ENCODE measurements at regions not wholly inside any gene's neighbourhood (a gene's known extent, or its start where the extent isn't known, plus 50 kb on each side); places are given as distances from the start of the nearest gene placed in this dataset.

DNA sequence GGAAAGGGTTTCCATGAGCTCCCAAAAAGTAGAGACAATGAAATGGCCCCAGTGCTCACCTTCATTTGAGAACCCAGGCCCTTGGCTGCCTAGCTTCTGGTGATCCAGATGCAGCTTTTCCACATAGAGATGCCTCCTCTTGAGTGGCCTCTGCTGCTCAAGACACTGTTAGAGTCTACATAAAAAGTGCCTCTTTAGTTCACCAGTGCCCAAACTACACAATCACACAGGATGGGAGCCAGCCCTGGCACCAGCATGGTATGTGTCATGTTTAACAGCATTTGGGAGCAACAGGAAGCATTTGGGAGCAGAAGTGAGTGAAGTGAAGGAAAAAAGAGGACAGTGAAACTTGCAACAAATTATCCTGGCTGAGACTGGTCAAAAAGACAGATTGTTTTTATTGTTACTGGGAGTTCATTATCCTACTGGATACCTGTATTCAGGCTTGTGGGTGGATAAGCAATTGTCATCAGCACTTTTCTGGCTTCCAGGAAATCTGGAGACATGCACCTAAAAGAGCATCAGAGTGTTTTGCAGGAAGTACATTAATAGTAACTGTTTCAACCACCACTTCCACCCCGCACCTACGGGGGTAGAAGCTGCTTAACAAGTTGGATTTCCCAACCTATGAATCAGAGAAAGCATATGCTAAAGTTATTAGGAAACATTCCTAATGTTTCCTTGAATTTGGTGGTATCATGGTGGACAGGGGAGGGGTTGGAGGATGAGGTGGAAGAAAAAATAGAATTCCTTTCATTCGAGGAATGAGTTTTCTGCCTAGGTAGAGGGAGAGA lies 416.2 kb downstream of the IGSF11 start:
- H3K4me3 Mint-ChIP-seq, result no peak overlapping the region
- peaks cover 2% of the 10 kb centered on the region for H3K9me3 Mint-ChIP-seq
- H3K27ac Mint-ChIP-seq, result no peak overlapping the region
- TF ChIP-seq, protein P1, sequence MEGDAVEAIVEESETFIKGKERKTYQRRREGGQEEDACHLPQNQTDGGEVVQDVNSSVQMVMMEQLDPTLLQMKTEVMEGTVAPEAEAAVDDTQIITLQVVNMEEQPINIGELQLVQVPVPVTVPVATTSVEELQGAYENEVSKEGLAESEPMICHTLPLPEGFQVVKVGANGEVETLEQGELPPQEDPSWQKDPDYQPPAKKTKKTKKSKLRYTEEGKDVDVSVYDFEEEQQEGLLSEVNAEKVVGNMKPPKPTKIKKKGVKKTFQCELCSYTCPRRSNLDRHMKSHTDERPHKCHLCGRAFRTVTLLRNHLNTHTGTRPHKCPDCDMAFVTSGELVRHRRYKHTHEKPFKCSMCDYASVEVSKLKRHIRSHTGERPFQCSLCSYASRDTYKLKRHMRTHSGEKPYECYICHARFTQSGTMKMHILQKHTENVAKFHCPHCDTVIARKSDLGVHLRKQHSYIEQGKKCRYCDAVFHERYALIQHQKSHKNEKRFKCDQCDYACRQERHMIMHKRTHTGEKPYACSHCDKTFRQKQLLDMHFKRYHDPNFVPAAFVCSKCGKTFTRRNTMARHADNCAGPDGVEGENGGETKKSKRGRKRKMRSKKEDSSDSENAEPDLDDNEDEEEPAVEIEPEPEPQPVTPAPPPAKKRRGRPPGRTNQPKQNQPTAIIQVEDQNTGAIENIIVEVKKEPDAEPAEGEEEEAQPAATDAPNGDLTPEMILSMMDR (IDR thresholded peaks at IDR 0.05), result no peak
- no peaks in the 10 kb centered on the region for H3K36me3 Mint-ChIP-seq (ENCODE audit: low read depth)
- H3K27me3 Mint-ChIP-seq (ENCODE audit: low read depth, poor library complexity), result no peaks in the 10 kb centered on the region
- DNase-seq, result no peak
- no peaks in the 10 kb centered on the region for H3K4me1 Mint-ChIP-seq

DNA sequence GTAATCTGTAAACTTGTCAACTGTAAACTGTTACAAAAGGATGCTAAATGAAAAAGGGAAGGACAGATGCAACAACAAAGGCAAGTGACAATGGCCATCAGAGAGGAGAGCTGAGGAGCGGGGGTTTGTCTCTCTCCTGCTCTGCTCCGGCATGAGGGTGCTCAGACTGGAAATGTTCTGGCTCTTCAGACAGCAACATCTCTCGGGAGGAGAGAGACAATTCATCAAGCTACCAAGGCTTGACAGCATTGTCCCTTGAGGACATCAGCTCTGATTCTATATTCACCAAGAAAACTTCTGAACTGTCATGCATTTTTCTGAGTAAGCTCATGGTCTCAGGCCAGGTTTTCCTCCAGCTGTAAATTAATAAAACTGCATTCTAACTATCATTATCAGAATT lies 408.2 kb downstream of the IGSF11 start:
- Mint-ChIP-seq H3K9me3 (peaks cover 4% of the 10 kb centered on the region), H3K27me3 (ENCODE audit: low read depth, poor library complexity) (peaks cover 3% of the 10 kb centered on the region), H3K4me3 (no peak overlapping the region), H3K4me1 (peaks cover 29% of the 10 kb centered on the region), H3K27ac (no peak overlapping the region), H3K36me3 (ENCODE audit: low read depth) (no peaks in the 10 kb centered on the region)
- TF ChIP-seq, protein P1 (IDR thresholded peaks at IDR 0.05), result no peak
- no peak for DNase-seq

DNA sequence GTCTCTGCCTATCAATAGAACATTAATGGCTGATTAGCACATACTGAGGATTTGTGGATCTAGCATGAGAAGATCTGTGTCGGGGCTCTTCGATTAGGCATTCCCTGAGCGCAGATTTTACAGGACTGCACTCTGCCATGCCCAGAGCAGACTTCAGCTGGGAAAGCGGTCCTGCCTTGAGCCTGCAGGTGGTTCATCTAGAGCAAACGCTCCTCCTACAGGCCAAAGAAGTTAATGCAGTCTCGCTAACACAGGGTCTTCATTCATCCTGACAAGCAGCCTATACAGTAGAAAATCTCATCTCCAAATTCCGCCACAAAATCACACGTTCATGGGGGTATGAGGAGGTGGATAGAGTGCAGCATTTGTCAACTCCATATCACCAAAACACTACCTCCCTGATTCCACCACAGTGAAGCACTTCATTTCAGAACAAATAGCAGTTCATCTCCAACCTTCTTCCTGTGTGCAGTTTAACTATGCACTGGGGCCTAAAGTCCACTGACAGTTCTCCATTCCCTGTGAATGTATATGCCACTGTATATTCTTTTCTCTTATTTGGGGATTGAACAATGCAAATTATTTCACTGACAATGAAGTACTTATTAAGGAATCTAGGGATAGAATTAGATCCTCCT lies 405.8 kb downstream of the IGSF11 start:
- peak; percentile 79 for DNase-seq
- no peaks in the 10 kb centered on the region for H3K36me3 Mint-ChIP-seq (ENCODE audit: low read depth)
- peaks cover 7% of the 10 kb centered on the region for H3K27me3 Mint-ChIP-seq (ENCODE audit: low read depth, poor library complexity)
- H3K9me3 Mint-ChIP-seq, result no peaks in the 10 kb centered on the region
- no peak overlapping the region for H3K4me3 Mint-ChIP-seq
- TF ChIP-seq, protein P1 (IDR thresholded peaks at IDR 0.05), result peak; percentile 74
- no peak overlapping the region for H3K27ac Mint-ChIP-seq
- H3K4me1 Mint-ChIP-seq, result peaks cover 36% of the 10 kb centered on the region

DNA sequence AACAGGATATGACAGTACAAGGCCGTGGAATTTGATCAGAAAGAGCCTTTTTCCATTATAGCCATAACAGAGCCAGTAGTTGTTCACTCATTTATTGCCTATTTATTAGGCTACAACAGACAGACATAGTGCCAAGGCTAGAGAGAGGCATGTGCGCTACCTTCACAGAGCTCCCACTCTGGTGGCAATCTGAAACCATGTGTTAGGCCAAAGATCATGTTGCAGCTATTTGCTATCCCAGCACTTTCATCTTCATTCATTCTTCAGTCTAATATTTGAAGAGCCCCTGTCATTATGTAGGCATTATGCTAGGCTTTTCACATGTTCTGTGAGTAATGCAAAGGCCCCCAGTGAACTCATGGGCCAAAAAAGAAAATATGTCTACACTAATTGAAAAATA lies 404.8 kb downstream of the IGSF11 start:
- DNase-seq, result no peak
- TF ChIP-seq, protein P1 (IDR thresholded peaks at IDR 0.05), result no peak
- no peak overlapping the region for H3K4me3 Mint-ChIP-seq
- H3K27me3 Mint-ChIP-seq (ENCODE audit: low read depth, poor library complexity), result peaks cover 8% of the 10 kb centered on the region
- H3K4me1 Mint-ChIP-seq, result peaks cover 36% of the 10 kb centered on the region
- no peaks in the 10 kb centered on the region for H3K36me3 Mint-ChIP-seq (ENCODE audit: low read depth)
- no peaks in the 10 kb centered on the region for H3K9me3 Mint-ChIP-seq
- no peak overlapping the region for H3K27ac Mint-ChIP-seq

DNA sequence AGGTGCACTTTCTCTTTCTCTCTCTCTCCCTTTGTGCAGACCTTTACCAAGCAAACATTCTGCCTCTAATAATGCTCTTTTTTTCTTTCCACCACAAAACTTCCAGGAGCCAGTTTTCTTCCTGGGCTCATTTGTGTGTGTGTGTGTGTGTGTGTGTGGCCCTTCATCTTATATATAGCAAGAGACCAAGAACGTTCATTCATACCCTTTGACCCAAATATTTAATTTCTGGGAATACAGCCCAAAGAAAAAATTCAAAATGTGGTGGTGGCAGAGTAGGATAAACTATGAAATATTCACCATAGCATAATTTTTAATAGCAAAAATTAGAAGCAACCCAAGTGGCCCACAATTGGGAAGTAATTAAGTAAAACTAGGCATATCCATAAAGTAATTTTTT lies 398.9 kb downstream of the IGSF11 start:
- H3K27me3 Mint-ChIP-seq (ENCODE audit: low read depth, poor library complexity), result peaks cover 11% of the 10 kb centered on the region
- DNase-seq, result no peak
- H3K4me1 Mint-ChIP-seq, result peaks cover 19% of the 10 kb centered on the region
- no peak overlapping the region for H3K4me3 Mint-ChIP-seq
- no peak overlapping the region for H3K27ac Mint-ChIP-seq
- TF ChIP-seq, protein P1 (IDR thresholded peaks at IDR 0.05), result no peak
- no peaks in the 10 kb centered on the region for H3K9me3 Mint-ChIP-seq
- no peaks in the 10 kb centered on the region for H3K36me3 Mint-ChIP-seq (ENCODE audit: low read depth)

All from nephron progenitor cell (in vitro differentiated cells).